GM11168 (cell line): ENCODE measurements at regions not wholly inside any gene's neighbourhood (a gene's known extent, or its start where the extent isn't known, plus 50 kb on each side); places are given as distances from the start of the nearest gene placed in this dataset.

Source experiments
- in situ Hi-C: fragments of 300-500 bp; cut with MboI; formaldehyde crosslinking; loops from one replicate; pipeline ENCODE4 v1.12.0; 2022; ENCODE audit warnings: low sequenced_read_pairs; ENCODE audit not compliant: unreplicated experiment

GRCh38 chr3:55413236-55413635, 73.9 kb downstream of the WNT5A start:
- in situ Hi-C loops: no loop called here

- in situ Hi-C loops: no loop called here
These were observed 74.6 kb downstream of the WNT5A start for GRCh38 chr3:55412545-55412944.

- in situ Hi-C loops: no loop called here
These were observed 77.3 kb downstream of the WNT5A start for GRCh38 chr3:55409806-55410205.

DNA sequence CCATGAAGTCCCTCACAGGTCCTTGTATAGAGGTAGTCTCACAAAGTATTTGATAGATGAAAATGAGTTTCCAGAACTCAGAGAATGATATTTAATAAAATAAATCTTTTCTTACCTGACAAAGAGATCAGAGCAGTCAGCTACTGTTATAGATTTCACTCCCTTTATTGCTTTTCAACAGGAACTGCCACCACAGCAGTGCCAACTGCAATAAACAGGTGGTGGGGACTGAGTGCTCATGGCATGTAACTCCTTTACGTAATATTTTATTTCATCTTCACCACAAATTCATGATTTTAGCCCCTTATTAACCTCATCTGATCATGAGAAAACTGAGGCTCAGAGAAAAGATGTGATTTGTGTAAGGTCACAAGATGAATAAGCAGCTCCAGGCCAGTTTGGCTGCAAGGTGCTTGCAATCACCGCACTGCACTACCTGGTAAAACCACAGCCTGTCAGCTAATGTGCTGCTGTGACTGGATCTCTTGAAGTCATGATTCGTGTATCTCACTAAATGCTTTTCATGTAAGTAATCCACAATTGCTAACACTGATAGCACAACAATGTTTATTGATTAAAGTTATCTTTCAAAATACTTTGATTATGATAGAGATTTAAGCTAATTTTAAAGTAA, 78.8 kb downstream of the WNT5A start:
- in situ Hi-C loops: no loop called here

- in situ Hi-C loops: no loop called here
These were observed 79.7 kb downstream of the WNT5A start for GRCh38 chr3:55407426-55407820.

DNA sequence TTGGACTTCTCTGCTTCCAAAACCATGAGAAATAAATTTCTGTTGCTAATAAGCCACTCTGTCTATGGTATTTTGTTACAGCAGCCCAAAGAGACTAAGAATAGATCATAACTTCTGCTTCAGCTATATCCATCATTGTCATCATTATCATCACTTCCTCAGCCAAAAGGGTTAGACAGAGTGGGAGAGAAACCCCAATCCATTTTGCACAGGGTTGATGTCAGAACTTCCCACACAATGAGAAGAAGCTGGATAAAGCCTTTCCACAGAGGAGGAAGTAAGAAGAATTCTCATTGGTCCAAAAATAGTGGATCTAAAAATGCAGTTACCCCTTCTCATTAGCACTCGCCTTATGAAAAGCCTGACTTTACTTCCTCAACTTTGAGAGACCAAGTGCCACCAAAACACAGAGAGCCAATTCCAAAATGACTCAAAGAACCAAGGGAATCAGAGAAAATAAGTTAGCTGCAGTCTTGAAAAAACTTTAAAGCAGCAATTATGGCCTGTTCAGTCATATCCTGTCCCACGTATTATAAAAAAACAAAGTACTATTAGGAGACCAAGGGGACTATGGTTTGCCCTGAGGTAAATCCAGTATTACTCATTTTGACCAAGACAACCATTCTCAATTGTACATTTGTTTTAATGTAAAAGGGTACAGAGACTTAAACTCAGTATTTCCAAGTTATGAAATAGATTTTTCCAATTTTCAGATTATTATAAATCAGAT, 80.2 kb downstream of the WNT5A start:
- in situ Hi-C loops: no loop called here

GRCh38 chr3:55405436-55405835, 81.7 kb downstream of the WNT5A start:
- in situ Hi-C loops: no loop called here

DNA sequence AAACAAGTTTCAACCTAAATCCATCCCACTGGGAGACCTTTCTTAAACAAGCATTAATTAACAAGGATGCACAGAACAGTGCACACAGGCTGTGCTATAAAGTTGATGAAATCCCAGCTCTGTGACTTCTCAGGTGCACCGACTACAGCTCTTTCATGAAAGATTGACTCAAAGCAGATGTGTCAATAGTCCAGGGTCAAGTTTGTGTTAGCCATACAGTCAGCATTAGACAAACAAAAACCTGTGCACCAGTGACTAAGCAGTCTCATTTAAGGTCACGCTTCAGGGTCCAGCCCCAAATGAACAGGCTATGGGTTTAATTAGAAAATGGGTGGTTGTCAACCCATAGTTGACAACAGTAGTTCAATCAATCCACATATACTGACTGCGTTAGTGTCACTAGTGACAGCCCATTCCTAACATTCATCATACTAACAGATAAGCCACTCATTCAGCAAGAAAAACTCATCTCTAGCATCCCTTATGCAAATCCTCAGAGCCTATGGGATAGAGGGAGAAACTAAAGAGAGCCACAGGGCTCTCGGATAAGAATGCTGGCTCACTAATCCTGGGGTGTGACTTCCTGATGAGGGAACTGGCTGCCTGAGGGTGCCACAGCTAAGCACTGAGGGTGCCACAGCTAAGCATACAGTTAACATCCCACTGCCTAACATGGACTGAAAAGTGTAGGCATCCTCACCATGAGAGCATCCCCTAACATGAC, 84.1 kb downstream of the WNT5A start:
- in situ Hi-C loops: no loop called here

DNA sequence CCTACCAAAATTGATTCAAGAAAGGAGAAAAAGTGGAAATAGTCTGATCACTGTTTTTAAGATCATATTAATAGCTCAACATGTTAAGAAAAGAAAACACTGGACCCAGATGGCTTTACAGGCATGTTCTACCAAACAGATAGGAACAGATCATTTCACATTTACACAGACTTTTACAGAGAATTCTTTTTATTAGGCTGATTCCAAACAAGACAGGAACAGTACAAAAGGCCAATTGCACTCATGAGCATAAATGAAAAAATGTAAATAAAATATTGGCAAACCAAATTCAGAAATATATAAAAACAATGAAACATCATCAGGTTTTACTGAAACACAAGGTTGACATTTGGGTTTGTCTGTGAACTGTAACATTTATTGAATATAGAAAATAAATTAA, 106.5 kb downstream of the WNT5A start:
- in situ Hi-C loops: no loop called here

DNA sequence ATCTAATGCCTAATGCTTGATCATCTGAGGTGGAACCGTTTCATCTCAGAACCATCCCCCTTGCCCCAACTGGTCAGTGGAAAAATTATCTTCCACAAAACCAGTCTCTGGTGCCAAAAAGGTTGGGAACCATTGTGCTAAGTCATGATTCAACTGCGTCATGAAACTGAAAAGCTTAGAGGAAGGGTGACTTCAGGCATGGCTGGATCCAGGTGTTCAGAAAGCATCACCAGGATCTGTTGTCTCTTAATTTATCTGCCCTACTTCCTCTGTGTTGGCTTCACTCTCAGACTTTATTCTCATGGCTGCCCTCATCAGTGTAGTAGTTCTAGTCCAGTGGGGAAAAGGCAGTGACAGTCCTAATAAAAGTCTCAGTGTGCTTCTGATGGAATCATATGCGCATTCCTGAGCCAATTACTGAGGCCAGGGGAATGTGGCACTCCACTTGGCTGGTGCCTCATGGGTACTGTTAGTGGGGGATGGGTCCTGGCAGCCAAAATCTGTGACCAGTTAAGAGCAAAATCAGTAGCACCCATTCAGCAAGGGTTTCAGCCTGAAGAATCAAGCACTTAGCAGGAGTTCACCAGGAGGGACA, 110.3 kb downstream of the WNT5A start:
- in situ Hi-C loops: no loop called here

- in situ Hi-C loops: no loop called here
These were observed 113.7 kb downstream of the WNT5A start for GRCh38 chr3:55373423-55373822.

- in situ Hi-C loops: no loop called here
These were observed 116.8 kb downstream of the WNT5A start for GRCh38 chr3:55370272-55370671.

DNA sequence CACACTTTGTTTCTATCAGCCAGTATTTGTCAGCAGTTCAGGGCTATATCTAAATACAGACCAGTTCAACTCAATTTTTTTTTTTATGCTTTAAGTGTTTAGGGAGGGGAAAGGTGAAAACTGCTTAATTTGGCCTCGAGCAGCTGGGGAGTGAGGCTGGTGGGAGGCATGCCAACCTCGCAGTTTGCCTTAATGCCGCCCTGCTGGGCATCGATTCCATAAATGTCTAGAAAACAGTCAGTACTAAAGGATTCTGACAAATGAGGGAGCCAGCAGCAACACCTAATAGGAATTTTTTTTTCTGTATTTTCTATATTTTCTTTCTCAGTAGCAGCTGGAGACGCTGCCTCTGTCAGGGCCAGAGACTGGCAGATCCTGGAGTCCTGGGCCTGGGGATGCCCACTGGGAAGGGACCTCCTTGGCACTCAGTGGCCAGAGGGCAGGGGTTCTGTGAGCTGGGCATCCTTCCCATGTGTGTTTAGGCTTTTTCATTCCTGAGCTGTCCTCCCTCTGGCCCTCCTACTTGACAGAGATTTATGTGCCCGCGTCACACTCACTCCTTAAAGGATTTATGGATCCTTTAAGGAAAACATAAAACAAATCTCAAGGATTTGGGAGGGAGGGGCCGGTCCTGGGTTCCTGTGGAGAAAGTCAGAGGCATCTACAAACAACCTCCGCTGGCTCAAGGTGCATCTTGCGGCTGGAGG, 117.8 kb downstream of the WNT5A start:
- in situ Hi-C loops: no loop called here

GRCh38 chr3:55368366-55368765, 118.7 kb downstream of the WNT5A start:
- in situ Hi-C loops: no loop called here

GRCh38 chr3:55367384-55367783, 119.7 kb downstream of the WNT5A start:
- in situ Hi-C loops: no loop called here

DNA sequence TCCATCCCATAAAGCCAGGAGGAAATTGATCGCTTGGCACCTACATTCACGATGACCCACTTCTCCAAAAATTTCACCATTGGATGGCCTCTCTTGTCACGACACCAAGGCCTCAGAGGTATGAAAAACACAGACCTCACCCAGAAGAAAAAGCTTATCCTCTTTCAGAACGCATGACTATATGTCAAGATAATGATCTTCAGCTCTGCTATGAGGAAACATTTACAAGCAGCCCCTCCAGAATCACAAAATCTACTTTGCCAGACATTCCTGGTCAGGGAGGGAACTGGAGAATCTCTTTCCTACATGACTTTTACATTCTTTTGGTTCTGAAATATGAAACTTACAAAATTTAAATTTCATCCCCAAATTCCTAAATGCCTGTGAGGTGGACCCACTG, 122.7 kb downstream of the WNT5A start:
- in situ Hi-C loops: no loop called here

- in situ Hi-C loops: no loop called here
These were observed 124.7 kb downstream of the WNT5A start for GRCh38 chr3:55362210-55362960.

DNA sequence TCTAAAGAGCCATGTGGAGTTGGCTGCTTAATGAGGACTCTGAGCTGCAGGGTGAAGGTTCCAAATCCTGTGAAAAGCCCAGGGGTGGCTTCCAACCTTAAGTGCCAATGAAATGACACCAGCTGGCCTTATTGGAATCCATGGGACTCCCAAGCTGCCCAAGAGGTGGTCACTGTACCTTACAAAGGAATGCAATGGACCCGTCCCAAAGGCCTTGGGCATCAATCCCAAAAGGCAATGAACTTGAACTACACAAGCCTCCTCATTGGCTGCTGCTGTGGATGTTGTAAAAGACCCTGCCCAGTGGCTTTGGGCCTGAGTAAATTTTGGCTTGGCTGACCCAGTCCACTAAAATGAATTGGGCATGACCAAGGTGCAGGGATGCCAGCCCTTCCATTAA, 129.3 kb downstream of the WNT5A start:
- in situ Hi-C loops: no loop called here

GRCh38 chr3:55352668-55353067, 134.4 kb downstream of the WNT5A start:
- in situ Hi-C loops: no loop called here

GRCh38 chr3:55349851-55350250, 137.3 kb downstream of the WNT5A start:
- in situ Hi-C loops: no loop called here
